ENCODE measurements at regions not wholly inside any gene's neighbourhood (a gene's known extent, or its start where the extent isn't known, plus 50 kb on each side); places are given as distances from the start of the nearest gene placed in this dataset.

GRCh38 chr13:39909634-39910033 lies 254.2 kb downstream of the COG6 start:
- intact Hi-C loops (cut with micrococcal nuclease): no loop called here
- H3K27ac ChIP-seq (ENCODE audit: extremely low read depth, low read depth, low read length): no peak overlapping the region
- no peak overlapping the region for H3K4me3 ChIP-seq

GRCh38 chr13:39910041-39910440 lies 254.6 kb downstream of the COG6 start:
- in situ Hi-C loops (cut with MboI): no loop called here
- intact Hi-C loops (cut with micrococcal nuclease): no loop called here
- Histone ChIP-seq H3K79me2 (ENCODE audit: control insufficient read depth, insufficient read depth, low read length) (no peaks in the 10 kb centered on the region), H3K27me3 (ENCODE audit: control insufficient read depth in 2 of 2, insufficient read depth in 2 of 2, low read length in 2 of 2) (no peaks in the 10 kb centered on the region), H3K9me3 (replicated peaks; ENCODE audit: control insufficient read depth, insufficient read depth, low read depth, low read length) (no peaks in the 10 kb centered on the region), H3K9me1 (ENCODE audit: control insufficient read depth, insufficient read depth, low read length) (no peaks in the 10 kb centered on the region), H3K9ac (ENCODE audit: insufficient read depth in 1 of 2, low read depth in 2 of 2, low read length in 2 of 2) (no peak overlapping the region), H3K4me2 (ENCODE audit: insufficient read depth, low read length) (no peak overlapping the region), H4K20me1 (replicated peaks; ENCODE audit: control insufficient read depth, insufficient read depth, low read length) (no peaks in the 10 kb centered on the region), H3K4me1 (replicated peaks in 1 of 2; ENCODE audit: control insufficient read depth in 2 of 2, insufficient read depth in 2 of 2, low read length in 2 of 2) (no peaks in the 10 kb centered on the region), H3K4me3 (no peak overlapping the region), H3K27ac (ENCODE audit: extremely low read depth, low read depth, low read length) (no peak overlapping the region), H2AFZ (ENCODE audit: low read depth, low read length) (no peak overlapping the region), H3K36me3 (ENCODE audit: control insufficient read depth, insufficient read depth, low read length) (no peaks in the 10 kb centered on the region)
- no TSS peak for BruUV-seq (replicated peaks)
- 0% methylated on average over 1 of the region's 1 CpG for WGBS (ENCODE audit: insufficient coverage, low coverage, missing lambda C conversion rate)
- ChIA-PET CTCF (ENCODE audit: low intra/inter-chr PET ratio) (no interaction called here), POLR2A (no interaction called here)
- ATAC-seq (no peak), FAIRE-seq (no peak), DNase-seq (ENCODE audit: extremely low read depth in 1 of 4, low spot score in 3 of 4) (no peak)
- TF ChIP-seq ZBTB12 (CRISPR knock-in tag; IDR thresholded peaks at IDR 0.05): no peak
- TF ChIP-seq PTRF (tag; IDR thresholded peaks at IDR 0.05): no peak
- TF ChIP-seq NR3C1 (CRISPR knock-in tag; IDR thresholded peaks at IDR 0.05): no peak
- TF ChIP-seq, protein P1, sequence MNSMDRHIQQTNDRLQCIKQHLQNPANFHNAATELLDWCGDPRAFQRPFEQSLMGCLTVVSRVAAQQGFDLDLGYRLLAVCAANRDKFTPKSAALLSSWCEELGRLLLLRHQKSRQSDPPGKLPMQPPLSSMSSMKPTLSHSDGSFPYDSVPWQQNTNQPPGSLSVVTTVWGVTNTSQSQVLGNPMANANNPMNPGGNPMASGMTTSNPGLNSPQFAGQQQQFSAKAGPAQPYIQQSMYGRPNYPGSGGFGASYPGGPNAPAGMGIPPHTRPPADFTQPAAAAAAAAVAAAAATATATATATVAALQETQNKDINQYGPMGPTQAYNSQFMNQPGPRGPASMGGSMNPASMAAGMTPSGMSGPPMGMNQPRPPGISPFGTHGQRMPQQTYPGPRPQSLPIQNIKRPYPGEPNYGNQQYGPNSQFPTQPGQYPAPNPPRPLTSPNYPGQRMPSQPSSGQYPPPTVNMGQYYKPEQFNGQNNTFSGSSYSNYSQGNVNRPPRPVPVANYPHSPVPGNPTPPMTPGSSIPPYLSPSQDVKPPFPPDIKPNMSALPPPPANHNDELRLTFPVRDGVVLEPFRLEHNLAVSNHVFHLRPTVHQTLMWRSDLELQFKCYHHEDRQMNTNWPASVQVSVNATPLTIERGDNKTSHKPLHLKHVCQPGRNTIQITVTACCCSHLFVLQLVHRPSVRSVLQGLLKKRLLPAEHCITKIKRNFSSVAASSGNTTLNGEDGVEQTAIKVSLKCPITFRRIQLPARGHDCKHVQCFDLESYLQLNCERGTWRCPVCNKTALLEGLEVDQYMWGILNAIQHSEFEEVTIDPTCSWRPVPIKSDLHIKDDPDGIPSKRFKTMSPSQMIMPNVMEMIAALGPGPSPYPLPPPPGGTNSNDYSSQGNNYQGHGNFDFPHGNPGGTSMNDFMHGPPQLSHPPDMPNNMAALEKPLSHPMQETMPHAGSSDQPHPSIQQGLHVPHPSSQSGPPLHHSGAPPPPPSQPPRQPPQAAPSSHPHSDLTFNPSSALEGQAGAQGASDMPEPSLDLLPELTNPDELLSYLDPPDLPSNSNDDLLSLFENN (IDR thresholded peaks at IDR 0.05; ENCODE audit: low read depth in 2 of 2, low read length in 2 of 2): no peak
- TF ChIP-seq ZNF586 (CRISPR knock-in tag; conservative IDR thresholded peaks at IDR 0.05): no peak
- no peak for TF ChIP-seq MAFK (IDR thresholded peaks at IDR 0.05; ENCODE audit: low read length)
- no peak for TF ChIP-seq NCOA4 (IDR thresholded peaks at IDR 0.05; ENCODE audit: partially characterized antibody)
- no peak for TF ChIP-seq KLF10 (CRISPR knock-in tag; IDR thresholded peaks at IDR 0.05)

More at GRCh38 chr13:39909634-39910033, 254.2 kb downstream of the COG6 start:
- Histone ChIP-seq H3K9me1 (ENCODE audit: control insufficient read depth, insufficient read depth, low read length) (no peaks in the 10 kb centered on the region), H4K20me1 (replicated peaks; ENCODE audit: control insufficient read depth, insufficient read depth, low read length) (no peaks in the 10 kb centered on the region), H3K9me3 (replicated peaks; ENCODE audit: control insufficient read depth, insufficient read depth, low read depth, low read length) (no peaks in the 10 kb centered on the region), H3K9ac (ENCODE audit: insufficient read depth in 1 of 2, low read depth in 2 of 2, low read length in 2 of 2) (no peak overlapping the region), H3K27me3 (ENCODE audit: control insufficient read depth in 2 of 2, insufficient read depth in 2 of 2, low read length in 2 of 2) (no peaks in the 10 kb centered on the region), H3K4me1 (replicated peaks in 1 of 2; ENCODE audit: control insufficient read depth in 2 of 2, insufficient read depth in 2 of 2, low read length in 2 of 2) (no peaks in the 10 kb centered on the region), H3K79me2 (ENCODE audit: control insufficient read depth, insufficient read depth, low read length) (no peaks in the 10 kb centered on the region), H2AFZ (ENCODE audit: low read depth, low read length) (no peak overlapping the region), H3K36me3 (ENCODE audit: control insufficient read depth, insufficient read depth, low read length) (no peaks in the 10 kb centered on the region), H3K4me2 (ENCODE audit: insufficient read depth, low read length) (no peak overlapping the region)
- ChIA-PET CTCF (ENCODE audit: low intra/inter-chr PET ratio) (no interaction called here), POLR2A (no interaction called here)
- WGBS (ENCODE audit: insufficient coverage, low coverage, missing lambda C conversion rate): 0% methylated on average over 3 of the region's 3 CpGs
- FAIRE-seq: no peak
- ATAC-seq: no peak
- TF ChIP-seq, protein P2, sequence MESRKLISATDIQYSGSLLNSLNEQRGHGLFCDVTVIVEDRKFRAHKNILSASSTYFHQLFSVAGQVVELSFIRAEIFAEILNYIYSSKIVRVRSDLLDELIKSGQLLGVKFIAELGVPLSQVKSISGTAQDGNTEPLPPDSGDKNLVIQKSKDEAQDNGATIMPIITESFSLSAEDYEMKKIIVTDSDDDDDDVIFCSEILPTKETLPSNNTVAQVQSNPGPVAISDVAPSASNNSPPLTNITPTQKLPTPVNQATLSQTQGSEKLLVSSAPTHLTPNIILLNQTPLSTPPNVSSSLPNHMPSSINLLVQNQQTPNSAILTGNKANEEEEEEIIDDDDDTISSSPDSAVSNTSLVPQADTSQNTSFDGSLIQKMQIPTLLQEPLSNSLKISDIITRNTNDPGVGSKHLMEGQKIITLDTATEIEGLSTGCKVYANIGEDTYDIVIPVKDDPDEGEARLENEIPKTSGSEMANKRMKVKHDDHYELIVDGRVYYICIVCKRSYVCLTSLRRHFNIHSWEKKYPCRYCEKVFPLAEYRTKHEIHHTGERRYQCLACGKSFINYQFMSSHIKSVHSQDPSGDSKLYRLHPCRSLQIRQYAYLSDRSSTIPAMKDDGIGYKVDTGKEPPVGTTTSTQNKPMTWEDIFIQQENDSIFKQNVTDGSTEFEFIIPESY (CRISPR knock-in tag; IDR thresholded peaks at IDR 0.05): no peak
- in situ Hi-C loops (cut with MboI): no loop called here
- DNase-seq (ENCODE audit: extremely low read depth in 1 of 4, low spot score in 3 of 4): no peak
- no TSS peak for BruUV-seq (replicated peaks)
